Activated B cell treated with CpG ODN at 0.5 μM for 24 hours (primary cell): ENCODE measurements at regions not wholly inside any gene's neighbourhood (a gene's known extent, or its start where the extent isn't known, plus 50 kb on each side); places are given as distances from the start of the nearest gene placed in this dataset.

Experiments used
- ATAC-seq: fragments of 200-7000 bp; cut with Tn5 transposase; one replicate; pipeline ENCODE4 v1.10.0; 2021; ENCODE audit warnings: low read depth, mild to moderate bottlenecking, moderate library complexity
- CTCF ChIA-PET: fragments of 350-600 bp; sonication (Branson Sonifier 250); formaldehyde crosslinking; loops from one replicate; lab custom pipeline; 2021; ENCODE audit warnings: antibody characterized with exemption; lab: Charles Lee
- POLR2A ChIA-PET: fragments of 350-600 bp; sonication (Branson Sonifier 250); formaldehyde crosslinking; loops from one replicate; lab custom pipeline; 2021; ENCODE audit warnings: antibody characterized with exemption; lab: Charles Lee
- DNase-seq: peaks from one replicate; pipeline ENCODE4 v3.0.0; 2022
- H3K27ac Mint-ChIP-seq: one replicate; pipeline ENCODE4 v1.8.0; 2020; ENCODE audit warnings: mixed read lengths
- H3K27me3 Mint-ChIP-seq: one replicate; pipeline ENCODE4 v1.8.0; 2021; ENCODE audit warnings: mixed read lengths
- H3K36me3 Mint-ChIP-seq: one replicate; pipeline ENCODE4 v1.8.0; 2021; ENCODE audit warnings: low read depth, mixed read lengths
- H3K4me1 Mint-ChIP-seq: one replicate; pipeline ENCODE4 v1.8.0; 2021; ENCODE audit warnings: mixed read lengths
- H3K4me3 Mint-ChIP-seq: one replicate; pipeline ENCODE4 v1.8.0; 2020; ENCODE audit warnings: mild to moderate bottlenecking, mixed read lengths
- H3K9me3 Mint-ChIP-seq: one replicate; pipeline ENCODE4 v1.8.0; 2020; ENCODE audit warnings: mixed read lengths
- intact Hi-C: fragments of 100-400 bp; cut with micrococcal nuclease; formaldehyde crosslinking; loops from one replicate; pipeline ENCODE4 v1.15.1; 2024
- TF ChIP-seq, protein P1 (sequence below): fragments of 200-600 bp; IDR thresholded peaks from one replicate; pipeline ENCODE4 v1.8.0; 2022; ENCODE audit warnings: antibody characterized with exemption, mild to moderate bottlenecking

DNA sequence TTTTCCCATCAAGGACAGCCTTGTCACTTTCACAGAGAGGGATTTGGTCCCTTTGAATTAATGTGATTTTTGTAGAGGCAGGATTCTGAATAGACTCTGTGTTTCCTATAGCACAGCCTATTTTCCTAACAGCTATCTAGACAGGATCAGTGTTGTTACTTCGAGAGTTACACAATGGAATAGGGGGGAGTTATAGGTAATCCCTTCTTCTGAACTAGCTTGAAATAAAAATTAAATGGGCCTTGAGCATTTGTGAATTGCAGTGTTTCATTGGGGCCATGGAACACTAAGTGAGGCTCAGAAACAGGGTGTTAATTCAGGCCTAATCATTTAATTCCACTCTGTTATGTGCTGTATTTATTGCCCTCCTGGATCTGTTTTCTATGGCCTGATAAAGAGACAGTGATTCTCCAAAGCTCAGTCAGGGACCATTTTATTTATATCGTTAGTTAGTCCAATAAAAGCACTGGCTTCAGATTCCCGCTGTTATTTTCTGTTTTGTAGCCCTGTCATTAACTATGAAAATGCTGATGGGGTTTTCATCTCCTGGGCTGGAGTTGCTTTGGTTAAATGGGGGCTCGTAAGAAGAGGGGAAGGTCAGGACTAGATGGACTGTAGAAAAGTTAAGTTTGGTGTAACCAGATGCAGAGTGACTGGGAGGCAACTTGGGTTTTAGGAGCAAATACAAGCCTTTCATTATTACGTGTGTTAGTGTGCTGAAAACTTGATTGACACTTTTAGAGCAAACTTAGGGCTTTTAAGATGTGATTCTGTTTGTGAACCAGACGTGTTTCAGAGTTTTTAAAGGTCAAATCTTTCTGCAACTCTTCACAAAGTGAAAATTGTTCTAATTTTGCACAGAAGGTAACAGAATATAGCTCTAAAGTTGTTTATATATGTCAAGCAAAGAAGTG lies 461.0 kb upstream of the HNRNPA3 start:
- intact Hi-C loops: no loop called here
- POLR2A ChIA-PET: no interaction called here
- no peaks in the 10 kb centered on the region for H3K9me3 Mint-ChIP-seq

GRCh38 chr2:176752295-176752694 lies 460.3 kb upstream of the HNRNPA3 start:
- no peak for ATAC-seq
- CTCF ChIA-PET: no interaction called here
- no peaks in the 10 kb centered on the region for H3K36me3 Mint-ChIP-seq

More for the DNA sequence above, 461.0 kb upstream of the HNRNPA3 start:
- ATAC-seq (no peak), DNase-seq (no peak)
- Mint-ChIP-seq H3K4me3 (no peak overlapping the region), H3K27me3 (no peaks in the 10 kb centered on the region), H3K4me1 (no peaks in the 10 kb centered on the region), H3K36me3 (no peaks in the 10 kb centered on the region), H3K27ac (no peak overlapping the region)
- TF ChIP-seq, protein P1, sequence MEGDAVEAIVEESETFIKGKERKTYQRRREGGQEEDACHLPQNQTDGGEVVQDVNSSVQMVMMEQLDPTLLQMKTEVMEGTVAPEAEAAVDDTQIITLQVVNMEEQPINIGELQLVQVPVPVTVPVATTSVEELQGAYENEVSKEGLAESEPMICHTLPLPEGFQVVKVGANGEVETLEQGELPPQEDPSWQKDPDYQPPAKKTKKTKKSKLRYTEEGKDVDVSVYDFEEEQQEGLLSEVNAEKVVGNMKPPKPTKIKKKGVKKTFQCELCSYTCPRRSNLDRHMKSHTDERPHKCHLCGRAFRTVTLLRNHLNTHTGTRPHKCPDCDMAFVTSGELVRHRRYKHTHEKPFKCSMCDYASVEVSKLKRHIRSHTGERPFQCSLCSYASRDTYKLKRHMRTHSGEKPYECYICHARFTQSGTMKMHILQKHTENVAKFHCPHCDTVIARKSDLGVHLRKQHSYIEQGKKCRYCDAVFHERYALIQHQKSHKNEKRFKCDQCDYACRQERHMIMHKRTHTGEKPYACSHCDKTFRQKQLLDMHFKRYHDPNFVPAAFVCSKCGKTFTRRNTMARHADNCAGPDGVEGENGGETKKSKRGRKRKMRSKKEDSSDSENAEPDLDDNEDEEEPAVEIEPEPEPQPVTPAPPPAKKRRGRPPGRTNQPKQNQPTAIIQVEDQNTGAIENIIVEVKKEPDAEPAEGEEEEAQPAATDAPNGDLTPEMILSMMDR: no peak
- CTCF ChIA-PET: no interaction called here

GRCh38 chr2:176753205-176753604 lies 459.4 kb upstream of the HNRNPA3 start:
- intact Hi-C loops: no loop called here
- ATAC-seq (no peak), DNase-seq (no peak)
- Mint-ChIP-seq H3K9me3 (no peaks in the 10 kb centered on the region), H3K27ac (no peak overlapping the region), H3K27me3 (no peaks in the 10 kb centered on the region), H3K36me3 (no peaks in the 10 kb centered on the region), H3K4me3 (no peak overlapping the region), H3K4me1 (no peaks in the 10 kb centered on the region)
- TF ChIP-seq, protein P1: no peak
- POLR2A ChIA-PET: no interaction called here
- CTCF ChIA-PET: no interaction called here

More at GRCh38 chr2:176752295-176752694, 460.3 kb upstream of the HNRNPA3 start:
- H3K4me3 Mint-ChIP-seq: no peak overlapping the region
- H3K4me1 Mint-ChIP-seq: no peaks in the 10 kb centered on the region
- H3K9me3 Mint-ChIP-seq: no peaks in the 10 kb centered on the region
- H3K27me3 Mint-ChIP-seq: no peaks in the 10 kb centered on the region
- no peak overlapping the region for H3K27ac Mint-ChIP-seq
- no peak for DNase-seq
- intact Hi-C loops: no loop called here
- POLR2A ChIA-PET: no interaction called here
- TF ChIP-seq, protein P1: no peak

- Mint-ChIP-seq H3K27me3 (no peaks in the 10 kb centered on the region), H3K36me3 (no peaks in the 10 kb centered on the region), H3K4me3 (no peak overlapping the region), H3K27ac (no peak overlapping the region), H3K4me1 (no peaks in the 10 kb centered on the region), H3K9me3 (no peaks in the 10 kb centered on the region)
- ChIA-PET POLR2A (no interaction called here), CTCF (no interaction called here)
- ATAC-seq: no peak
- TF ChIP-seq, protein P1: no peak
- intact Hi-C loops: no loop called here
- no peak for DNase-seq
Observed at GRCh38 chr2:176753752-176754474, 458.7 kb upstream of the HNRNPA3 start.

DNA sequence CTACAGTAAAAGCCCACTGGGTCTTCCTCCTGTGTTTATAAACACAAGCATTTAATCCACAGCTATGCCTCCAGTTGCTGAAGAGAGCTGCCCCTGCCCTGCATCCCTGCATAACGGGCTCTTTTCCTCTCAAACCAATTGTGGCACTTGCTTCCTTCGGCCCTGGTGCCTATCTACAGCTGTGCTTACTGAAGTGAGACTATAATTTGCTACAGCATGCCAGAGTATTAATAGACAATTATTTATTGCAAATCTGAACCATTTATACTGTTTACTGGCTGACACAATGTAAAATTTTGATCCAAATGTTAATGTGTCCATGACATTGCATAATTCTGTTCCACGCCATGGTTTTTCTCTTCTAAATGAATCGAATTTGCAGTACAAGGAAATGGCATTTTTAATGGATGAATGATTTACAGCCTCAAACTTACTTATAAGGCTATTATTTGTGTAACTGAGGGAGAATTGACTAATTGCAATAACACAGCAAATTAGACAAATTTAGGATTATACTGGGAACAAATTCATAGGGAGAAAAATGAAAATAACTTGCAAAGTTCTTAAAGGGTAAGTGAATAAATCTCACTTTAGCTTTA lies 457.0 kb upstream of the HNRNPA3 start:
- Mint-ChIP-seq H3K4me3 (no peak overlapping the region), H3K4me1 (no peaks in the 10 kb centered on the region), H3K36me3 (no peaks in the 10 kb centered on the region), H3K27ac (no peak overlapping the region), H3K27me3 (no peaks in the 10 kb centered on the region), H3K9me3 (no peaks in the 10 kb centered on the region)
- ChIA-PET POLR2A (no interaction called here), CTCF (no interaction called here)
- DNase-seq: no peak
- TF ChIP-seq, protein P1: no peak
- intact Hi-C loops: no loop called here
- ATAC-seq: no peak
